NB4 (cell line): ENCODE measurements at regions not wholly inside any gene's neighbourhood (a gene's known extent, or its start where the extent isn't known, plus 50 kb on each side); places are given as distances from the start of the nearest gene placed in this dataset.

Experiments used
- CTCF ChIP-seq: IDR thresholded peaks from one replicate; pipeline ENCODE4 v1.5.1; 2012; ENCODE audit warnings: low read depth, low read length
- MYC ChIP-seq: IDR thresholded peaks from 2 replicates; pipeline ENCODE4 v1.6.1; 2011; ENCODE audit warnings: low read depth, low read length
- POLR2A ChIP-seq: IDR thresholded peaks from 2 replicates; pipeline ENCODE4 v1.6.1; 2011; ENCODE audit warnings: mild to moderate bottlenecking; ENCODE audit not compliant: insufficient read length; ENCODE audit errors: extremely low read depth

GRCh38 chr6:14996892-14997291 is 249.0 kb upstream of the JARID2 start:
- no peak for TF ChIP-seq POLR2A
- TF ChIP-seq CTCF = no peak
- no peak for TF ChIP-seq MYC
